OCI-LY3 (cell line): ENCODE measurements at regions not wholly inside any gene's neighbourhood (a gene's known extent, or its start where the extent isn't known, plus 50 kb on each side); places are given as distances from the start of the nearest gene placed in this dataset.

ENCODE experiments used
- H2AFZ ChIP-seq: fragments of 200-600, 300-600 bp; shearing (Covaris generic); 2 replicates; pipeline ENCODE4 v1.6.0; 2014; ENCODE audit warnings: antibody characterized with exemption, low read depth, low read length
- H3K27ac ChIP-seq: fragments of 200-600, 300-600 bp; sonication (generic); 2 replicates; pipeline ENCODE4 v1.5.1; 2014; ENCODE audit warnings: mild to moderate bottlenecking, low read length, moderate library complexity, mixed read lengths
- H3K27me3 ChIP-seq: fragments of 200-600, 300-600 bp; sonication (generic); 2 replicates; pipeline ENCODE4 v1.6.1; 2014; ENCODE audit warnings: low read depth, low read length, mixed read lengths
- H3K36me3 ChIP-seq: fragments of 200-600, 300-600 bp; sonication (generic); replicated peaks from 2 replicates; pipeline ENCODE3; 2014; ENCODE audit warnings: low read depth, low read length, mixed read lengths
- H3K4me1 ChIP-seq: fragments of 300-600, 200-600 bp; sonication (generic); 2 replicates; pipeline ENCODE4 v1.6.1; 2014; ENCODE audit warnings: low read length, mixed read lengths
- H3K4me2 ChIP-seq: fragments of 200-600, 300-600 bp; sonication (generic); 2 replicates; pipeline ENCODE4 v1.6.1; 2014; ENCODE audit warnings: low read length, mixed read lengths
- H3K4me3 ChIP-seq: fragments of 300-600, 200-600 bp; sonication (generic); 2 replicates; pipeline ENCODE4 v1.5.1; 2014; ENCODE audit warnings: antibody characterized with exemption, mild to moderate bottlenecking, low read length, moderate library complexity
- H3K79me2 ChIP-seq: fragments of 300-600, 200-600 bp; shearing (Covaris generic); 2 replicates; pipeline ENCODE4 v1.6.1; 2014; ENCODE audit warnings: mild to moderate bottlenecking, low read length, mixed read lengths
- H3K9ac ChIP-seq: fragments of 300-600, 200-600 bp; shearing (Covaris generic); 2 replicates; pipeline ENCODE4 v1.6.0; 2014; ENCODE audit warnings: mild to moderate bottlenecking, low read length, moderate library complexity
- H3K9me3 ChIP-seq: fragments of 200-600, 300-600 bp; shearing (Covaris generic); 2 replicates; pipeline ENCODE4 v1.6.1; 2014; ENCODE audit warnings: low read length, mixed read lengths; ENCODE audit not compliant: insufficient read depth
- H4K20me1 ChIP-seq: fragments of 200-600, 300-600 bp; sonication (generic); 2 replicates; pipeline ENCODE4 v1.6.1; 2016; ENCODE audit warnings: low read length, mixed read lengths; ENCODE audit not compliant: insufficient read depth
- EZH2phosphoT487 ChIP-seq: fragments of 200-600 bp; shearing (Covaris generic); IDR thresholded peaks from 2 replicates; pipeline ENCODE4 v1.6.1; 2018; ENCODE audit warnings: antibody characterized with exemption, mixed run types, low read depth
- TF ChIP-seq, protein P1 (sequence below): fragments of 200-600, 300-600 bp; sonication (generic); IDR thresholded peaks from 2 replicates; pipeline ENCODE4 v1.5.1; 2014; ENCODE audit warnings: antibody characterized with exemption, low read length, low read depth

DNA sequence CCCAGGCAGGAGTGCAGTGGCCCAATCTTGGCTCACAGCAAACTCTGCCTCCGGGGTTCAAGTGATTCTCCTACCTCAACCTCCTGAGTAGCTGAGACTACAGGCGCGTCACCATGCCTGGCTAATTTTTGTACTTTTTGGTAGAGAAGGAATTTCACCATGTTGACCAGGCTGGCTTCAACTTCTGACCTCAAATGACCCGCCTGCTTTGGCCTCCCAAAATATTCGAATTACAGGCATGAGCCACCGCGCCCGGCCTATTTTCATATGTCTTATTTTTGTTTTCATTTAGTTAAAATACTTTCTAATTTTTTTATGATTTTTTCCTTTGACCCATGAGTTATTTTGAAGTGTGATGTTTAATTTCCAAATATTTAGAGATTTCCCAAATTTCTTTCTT lies 143.6 kb upstream of the VRK1 start:
- no peaks in the 10 kb centered on the region for H3K79me2 ChIP-seq
- H3K9me3 ChIP-seq: 0 out of 2 replicates have a peak, but pooled peaks cover 8% of the 10 kb centered on the region
- H2AFZ ChIP-seq: no peak overlapping the region
- H3K36me3 ChIP-seq: peaks cover 3% of the 10 kb centered on the region
- H3K27ac ChIP-seq: no peak overlapping the region
- H3K4me3 ChIP-seq: no peak overlapping the region
- no peak overlapping the region for H3K9ac ChIP-seq
- H4K20me1 ChIP-seq: no peaks in the 10 kb centered on the region
- peaks cover under 1% of the 10 kb centered on the region; the same call in 1 of the 2 replicates for H3K27me3 ChIP-seq
- no peak overlapping the region for H3K4me2 ChIP-seq
- no peaks in the 10 kb centered on the region for H3K4me1 ChIP-seq
- TF ChIP-seq, protein P1, sequence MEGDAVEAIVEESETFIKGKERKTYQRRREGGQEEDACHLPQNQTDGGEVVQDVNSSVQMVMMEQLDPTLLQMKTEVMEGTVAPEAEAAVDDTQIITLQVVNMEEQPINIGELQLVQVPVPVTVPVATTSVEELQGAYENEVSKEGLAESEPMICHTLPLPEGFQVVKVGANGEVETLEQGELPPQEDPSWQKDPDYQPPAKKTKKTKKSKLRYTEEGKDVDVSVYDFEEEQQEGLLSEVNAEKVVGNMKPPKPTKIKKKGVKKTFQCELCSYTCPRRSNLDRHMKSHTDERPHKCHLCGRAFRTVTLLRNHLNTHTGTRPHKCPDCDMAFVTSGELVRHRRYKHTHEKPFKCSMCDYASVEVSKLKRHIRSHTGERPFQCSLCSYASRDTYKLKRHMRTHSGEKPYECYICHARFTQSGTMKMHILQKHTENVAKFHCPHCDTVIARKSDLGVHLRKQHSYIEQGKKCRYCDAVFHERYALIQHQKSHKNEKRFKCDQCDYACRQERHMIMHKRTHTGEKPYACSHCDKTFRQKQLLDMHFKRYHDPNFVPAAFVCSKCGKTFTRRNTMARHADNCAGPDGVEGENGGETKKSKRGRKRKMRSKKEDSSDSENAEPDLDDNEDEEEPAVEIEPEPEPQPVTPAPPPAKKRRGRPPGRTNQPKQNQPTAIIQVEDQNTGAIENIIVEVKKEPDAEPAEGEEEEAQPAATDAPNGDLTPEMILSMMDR: no peak
- TF ChIP-seq EZH2phosphoT487: no peak

DNA sequence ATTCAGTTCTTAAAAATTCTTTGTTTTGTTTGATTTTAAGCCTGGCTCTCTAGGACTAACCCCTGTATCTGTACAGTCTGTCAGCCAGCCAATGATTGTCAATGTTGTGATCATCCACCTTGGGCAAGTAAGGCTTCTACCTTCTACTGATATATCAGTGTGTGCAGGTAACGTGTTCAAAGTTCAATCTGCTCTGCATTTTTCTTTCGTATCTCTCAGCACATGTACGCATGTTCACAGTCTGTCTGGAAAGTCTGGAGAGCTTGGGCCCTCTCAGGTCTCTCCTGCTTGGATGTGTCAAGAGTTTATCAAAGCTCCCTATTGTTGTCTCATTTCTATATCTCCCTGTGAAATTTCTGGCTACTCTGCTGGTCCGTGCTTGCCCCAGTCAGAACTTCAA lies 138.6 kb upstream of the VRK1 start:
- peaks cover 28% of the 10 kb centered on the region for H3K4me1 ChIP-seq
- H3K9ac ChIP-seq: no peak overlapping the region
- TF ChIP-seq, protein P1: no peak
- no peak for TF ChIP-seq EZH2phosphoT487
- H3K79me2 ChIP-seq: no peaks in the 10 kb centered on the region
- no peaks in the 10 kb centered on the region for H4K20me1 ChIP-seq
- no peak overlapping the region for H3K4me3 ChIP-seq
- peaks cover 3% of the 10 kb centered on the region for H3K36me3 ChIP-seq
- no peaks in the 10 kb centered on the region for H3K27me3 ChIP-seq
- no peak overlapping the region for H3K27ac ChIP-seq
- no peak overlapping the region for H3K4me2 ChIP-seq
- 0 out of 2 replicates have a peak, but pooled peaks cover 8% of the 10 kb centered on the region for H3K9me3 ChIP-seq
- H2AFZ ChIP-seq: no peak overlapping the region

DNA sequence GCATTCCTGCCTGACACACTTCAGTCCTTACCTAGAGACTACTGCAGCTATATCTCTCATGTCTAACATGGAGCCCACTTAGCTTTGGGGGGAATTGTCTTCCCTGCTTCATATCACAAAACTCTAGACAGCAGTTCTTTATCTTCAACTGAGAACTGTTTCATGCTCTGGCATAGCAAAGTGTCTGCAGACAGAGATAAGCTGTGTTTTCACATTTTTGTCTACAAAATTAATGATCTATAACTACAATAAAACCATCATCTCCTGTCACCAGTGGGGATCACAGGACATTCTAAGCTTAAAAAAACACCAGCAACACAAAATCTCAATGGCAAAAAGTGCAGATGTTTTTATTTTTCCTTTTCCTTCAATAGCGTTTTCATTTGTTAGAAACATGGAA lies 137.1 kb upstream of the VRK1 start:
- 0 out of 2 replicates have a peak, but pooled peaks cover 8% of the 10 kb centered on the region for H3K9me3 ChIP-seq
- no peaks in the 10 kb centered on the region for H3K27me3 ChIP-seq
- H3K4me2 ChIP-seq: peak overlapping the region; percentile 66
- no peak overlapping the region for H3K4me3 ChIP-seq
- H2AFZ ChIP-seq: peak overlapping the region; percentile 1; the same call in 1 of the 2 replicates
- H3K4me1 ChIP-seq: peaks cover 28% of the 10 kb centered on the region
- H3K27ac ChIP-seq: no peak overlapping the region
- TF ChIP-seq EZH2phosphoT487: no peak
- TF ChIP-seq, protein P1: no peak
- H4K20me1 ChIP-seq: no peaks in the 10 kb centered on the region
- no peaks in the 10 kb centered on the region for H3K79me2 ChIP-seq
- H3K9ac ChIP-seq: no peak overlapping the region
- peaks cover 3% of the 10 kb centered on the region for H3K36me3 ChIP-seq

DNA sequence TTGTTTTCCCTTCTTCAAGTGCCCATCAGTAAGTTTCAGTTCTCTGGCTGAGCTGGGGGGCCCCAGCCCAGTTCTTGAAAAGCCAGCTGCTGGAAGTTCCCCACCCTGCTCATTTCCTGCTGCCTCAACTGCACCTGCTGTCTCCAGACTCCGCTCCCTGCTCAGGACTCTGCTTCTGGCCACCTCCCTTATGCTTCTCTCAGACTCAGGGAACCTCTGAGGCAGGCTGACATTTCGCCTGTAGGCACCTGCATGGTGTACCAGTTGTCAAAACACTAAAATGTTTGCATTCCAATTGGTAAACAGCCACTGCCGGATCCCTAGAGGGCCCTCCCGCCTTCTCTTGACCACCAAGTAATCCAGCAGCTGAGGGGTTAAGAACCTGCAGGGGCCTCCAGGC lies 136.5 kb upstream of the VRK1 start:
- peak overlapping the region; percentile 66 for H3K4me2 ChIP-seq
- no peak overlapping the region for H3K27ac ChIP-seq
- no peak for TF ChIP-seq EZH2phosphoT487
- TF ChIP-seq, protein P1: no peak
- H2AFZ ChIP-seq: peak overlapping the region; percentile 38; the same call in 1 of the 2 replicates
- H3K9me3 ChIP-seq: 0 out of 2 replicates have a peak, but pooled peaks cover 8% of the 10 kb centered on the region
- H3K4me3 ChIP-seq: no peak overlapping the region
- H3K27me3 ChIP-seq: no peaks in the 10 kb centered on the region
- peaks cover 3% of the 10 kb centered on the region for H3K36me3 ChIP-seq
- H4K20me1 ChIP-seq: no peaks in the 10 kb centered on the region
- no peaks in the 10 kb centered on the region for H3K79me2 ChIP-seq
- peaks cover 28% of the 10 kb centered on the region for H3K4me1 ChIP-seq
- no peak overlapping the region for H3K9ac ChIP-seq
